AG04449 (cell line): ENCODE measurements at regions not wholly inside any gene's neighbourhood (a gene's known extent, or its start where the extent isn't known, plus 50 kb on each side); places are given as distances from the start of the nearest gene placed in this dataset.

ENCODE experiments used
- CTCF ChIA-PET: fragments of 350-600 bp; formaldehyde crosslinking; extraction: SDS; loops from one replicate; lab custom pipeline; 2021; ENCODE audit warnings: antibody characterized with exemption; lab: Yijun Ruan, JAX
- POLR2A ChIA-PET: fragments of 400-600, 350-600 bp; formaldehyde crosslinking; extraction: SDS; loops from one replicate; lab custom pipeline; 2020; ENCODE audit warnings: antibody characterized with exemption, inconsistent platforms; lab: Yijun Ruan, JAX
- DNase-seq: peaks from one replicate; pipeline ENCODE4 v3.0.0-alpha.2; 2010; ENCODE audit warnings: low read depth, low spot score
- H3K4me3 ChIP-seq: 2 replicates; pipeline ENCODE4 v1.5.1; 2011; ENCODE audit warnings: low read depth, mild to moderate bottlenecking, control low read depth, low read length
- TF ChIP-seq, protein P1 (sequence below): IDR thresholded peaks from one replicate; pipeline ENCODE4 v1.5.1; 2011; ENCODE audit warnings: mild to moderate bottlenecking, moderate library complexity, low read length, control low read depth, inconsistent platforms; ENCODE audit not compliant: insufficient read depth; ENCODE audit errors: missing control alignments

DNA sequence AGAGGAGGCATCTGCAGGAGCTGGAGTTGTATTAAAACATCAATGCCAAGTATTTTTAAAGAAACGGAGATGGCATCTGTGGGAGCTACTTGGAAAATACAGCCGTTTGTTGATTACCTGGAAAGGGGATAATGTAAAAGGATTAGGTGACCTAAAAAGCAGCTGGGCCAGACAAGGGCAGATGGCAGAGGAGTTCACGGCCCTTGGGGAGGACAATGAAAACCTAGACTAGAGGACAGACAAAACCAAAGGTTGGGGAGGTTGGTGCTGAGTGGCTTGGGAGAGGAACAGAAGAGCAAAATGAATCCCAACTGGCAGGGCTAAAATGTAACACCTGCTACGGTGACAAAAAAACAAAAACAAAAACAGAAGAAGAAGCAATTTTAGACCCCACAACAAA lies 260.5 kb upstream of the JARID2 start:
- no peak for DNase-seq
- TF ChIP-seq, protein P1, sequence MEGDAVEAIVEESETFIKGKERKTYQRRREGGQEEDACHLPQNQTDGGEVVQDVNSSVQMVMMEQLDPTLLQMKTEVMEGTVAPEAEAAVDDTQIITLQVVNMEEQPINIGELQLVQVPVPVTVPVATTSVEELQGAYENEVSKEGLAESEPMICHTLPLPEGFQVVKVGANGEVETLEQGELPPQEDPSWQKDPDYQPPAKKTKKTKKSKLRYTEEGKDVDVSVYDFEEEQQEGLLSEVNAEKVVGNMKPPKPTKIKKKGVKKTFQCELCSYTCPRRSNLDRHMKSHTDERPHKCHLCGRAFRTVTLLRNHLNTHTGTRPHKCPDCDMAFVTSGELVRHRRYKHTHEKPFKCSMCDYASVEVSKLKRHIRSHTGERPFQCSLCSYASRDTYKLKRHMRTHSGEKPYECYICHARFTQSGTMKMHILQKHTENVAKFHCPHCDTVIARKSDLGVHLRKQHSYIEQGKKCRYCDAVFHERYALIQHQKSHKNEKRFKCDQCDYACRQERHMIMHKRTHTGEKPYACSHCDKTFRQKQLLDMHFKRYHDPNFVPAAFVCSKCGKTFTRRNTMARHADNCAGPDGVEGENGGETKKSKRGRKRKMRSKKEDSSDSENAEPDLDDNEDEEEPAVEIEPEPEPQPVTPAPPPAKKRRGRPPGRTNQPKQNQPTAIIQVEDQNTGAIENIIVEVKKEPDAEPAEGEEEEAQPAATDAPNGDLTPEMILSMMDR: no peak
- POLR2A ChIA-PET: no interaction called here
- CTCF ChIA-PET: no interaction called here
- no peak overlapping the region for H3K4me3 ChIP-seq

DNA sequence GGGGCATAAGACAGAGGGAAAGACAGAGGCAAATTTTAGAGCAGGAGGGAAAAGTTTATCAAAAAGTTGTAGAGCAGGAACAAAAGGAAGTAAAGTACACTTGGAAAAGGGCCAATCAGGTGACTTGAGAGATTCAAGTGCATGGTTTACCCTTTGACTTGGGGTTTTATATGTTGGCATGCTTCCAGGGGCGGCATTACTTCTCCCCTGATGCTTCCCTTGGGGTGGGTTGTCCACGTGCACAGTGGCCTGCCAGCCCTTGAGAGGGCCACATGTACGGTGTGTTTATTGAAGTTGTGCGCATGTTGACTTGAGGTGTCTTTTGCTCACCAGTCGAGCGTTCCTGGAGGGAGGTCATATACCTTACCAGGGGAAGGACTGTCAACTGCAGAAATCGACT lies 259.5 kb upstream of the JARID2 start:
- H3K4me3 ChIP-seq: no peak overlapping the region
- ChIA-PET CTCF (no interaction called here), POLR2A (no interaction called here)
- DNase-seq: no peak
- TF ChIP-seq, protein P1: no peak

DNA sequence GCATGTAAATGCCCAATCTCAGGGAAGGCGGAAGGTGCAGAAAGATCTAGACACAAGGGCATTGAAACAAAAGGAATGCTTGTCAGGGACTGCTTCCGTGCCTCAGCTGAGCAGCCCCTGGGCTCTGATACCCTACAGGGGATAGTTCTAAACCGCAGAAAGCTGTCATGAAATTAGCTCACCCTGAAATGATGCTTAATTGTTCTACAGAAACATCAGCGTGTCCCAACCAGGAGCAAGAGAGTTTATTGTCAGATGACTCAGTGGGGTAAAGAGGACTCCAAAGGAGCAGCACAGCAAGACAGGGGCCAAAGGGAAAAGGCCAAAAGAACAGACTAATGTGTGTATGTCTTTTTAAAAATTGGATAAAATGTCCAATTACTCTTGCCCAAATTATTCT lies 258.4 kb upstream of the JARID2 start:
- ChIA-PET POLR2A (no interaction called here), CTCF (no interaction called here)
- TF ChIP-seq, protein P1: no peak
- no peak for DNase-seq
- H3K4me3 ChIP-seq: no peak overlapping the region

DNA sequence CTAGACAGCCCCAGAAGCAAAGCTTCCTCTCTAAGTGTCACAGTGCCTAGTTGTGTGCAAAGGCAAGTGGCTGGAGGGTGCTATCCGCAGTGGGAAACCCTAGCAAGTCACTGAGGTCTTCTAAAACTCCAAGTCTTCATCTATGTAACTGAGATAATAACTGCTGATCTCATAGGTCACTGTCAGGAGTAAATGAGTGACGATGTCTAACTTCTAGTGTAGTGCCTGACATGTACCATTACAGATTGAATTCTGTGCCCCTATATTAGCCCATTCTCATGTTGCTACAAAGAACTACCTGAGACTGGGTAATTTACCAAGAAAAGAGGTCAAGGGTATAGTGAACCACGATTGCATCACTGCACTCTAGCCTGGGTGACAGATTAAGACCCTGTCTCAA lies 253.5 kb upstream of the JARID2 start:
- H3K4me3 ChIP-seq: no peak overlapping the region
- ChIA-PET POLR2A (no interaction called here), CTCF (no interaction called here)
- DNase-seq: no peak
- TF ChIP-seq, protein P1: no peak

DNA sequence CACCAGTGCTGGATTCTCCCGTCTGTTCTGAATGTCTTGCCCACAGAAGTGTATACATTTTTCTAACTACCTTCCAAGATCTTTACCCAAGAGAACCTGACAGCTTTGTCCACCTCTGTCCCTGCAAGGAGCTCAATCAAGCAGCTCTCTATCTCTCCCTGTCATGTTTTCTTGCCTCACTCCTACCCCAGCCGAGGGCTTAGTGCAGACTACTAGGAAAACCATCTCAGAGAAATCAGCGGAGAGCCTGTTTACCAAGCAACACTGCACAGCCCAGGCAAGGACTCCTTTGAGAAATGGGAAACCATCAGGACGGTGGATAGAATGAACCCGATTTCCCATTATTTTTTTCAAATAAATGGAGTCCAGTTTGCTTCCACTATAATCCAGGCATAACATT lies 250.7 kb upstream of the JARID2 start:
- POLR2A ChIA-PET: interaction anchor here (0.5 kb wide), 1 partner anchor 498 kb away, joined by 5 read pairs; no protein-coding TSS in a partner anchor
- TF ChIP-seq, protein P1: no peak

DNA sequence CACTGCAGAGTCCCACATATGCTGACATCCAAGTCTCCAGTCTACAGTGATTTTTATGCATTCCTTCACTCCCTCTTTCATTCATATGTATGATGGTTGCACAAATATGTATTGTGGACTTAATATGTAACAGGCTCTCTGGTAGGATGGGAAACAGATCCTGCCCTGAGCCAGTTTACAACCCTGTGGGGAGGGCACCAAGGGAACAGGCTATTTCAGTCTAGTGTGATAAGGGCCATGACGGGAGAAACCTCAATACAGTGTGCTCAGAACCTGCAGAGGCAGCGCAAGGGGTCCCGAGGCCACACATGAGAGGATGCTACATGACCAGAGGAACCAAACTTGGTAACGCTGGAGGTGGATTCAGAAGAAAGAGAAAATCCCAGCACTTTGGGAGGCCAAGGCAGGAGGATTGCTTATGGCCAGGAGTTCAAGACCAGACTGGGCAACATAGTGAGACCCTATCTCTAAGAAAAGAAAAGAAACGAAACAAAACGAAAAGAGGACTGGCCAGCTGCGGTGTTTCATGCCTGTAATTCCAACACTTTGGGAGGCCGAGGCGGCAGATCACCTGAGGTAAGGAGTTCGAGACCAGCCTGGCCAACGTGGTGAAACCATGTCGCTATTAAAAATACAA lies 249.8 kb upstream of the JARID2 start:
- no peak for DNase-seq
- POLR2A ChIA-PET: no interaction called here
- H3K4me3 ChIP-seq: no peak overlapping the region
- CTCF ChIA-PET: no interaction called here
- TF ChIP-seq, protein P1: no peak

More for the DNA sequence above, 250.7 kb upstream of the JARID2 start:
- CTCF ChIA-PET: no interaction called here
- no peak overlapping the region for H3K4me3 ChIP-seq
- no peak for DNase-seq
